ENCODE measurements at regions not wholly inside any gene's neighbourhood (a gene's known extent, or its start where the extent isn't known, plus 50 kb on each side); places are given as distances from the start of the nearest gene placed in this dataset.

DNA sequence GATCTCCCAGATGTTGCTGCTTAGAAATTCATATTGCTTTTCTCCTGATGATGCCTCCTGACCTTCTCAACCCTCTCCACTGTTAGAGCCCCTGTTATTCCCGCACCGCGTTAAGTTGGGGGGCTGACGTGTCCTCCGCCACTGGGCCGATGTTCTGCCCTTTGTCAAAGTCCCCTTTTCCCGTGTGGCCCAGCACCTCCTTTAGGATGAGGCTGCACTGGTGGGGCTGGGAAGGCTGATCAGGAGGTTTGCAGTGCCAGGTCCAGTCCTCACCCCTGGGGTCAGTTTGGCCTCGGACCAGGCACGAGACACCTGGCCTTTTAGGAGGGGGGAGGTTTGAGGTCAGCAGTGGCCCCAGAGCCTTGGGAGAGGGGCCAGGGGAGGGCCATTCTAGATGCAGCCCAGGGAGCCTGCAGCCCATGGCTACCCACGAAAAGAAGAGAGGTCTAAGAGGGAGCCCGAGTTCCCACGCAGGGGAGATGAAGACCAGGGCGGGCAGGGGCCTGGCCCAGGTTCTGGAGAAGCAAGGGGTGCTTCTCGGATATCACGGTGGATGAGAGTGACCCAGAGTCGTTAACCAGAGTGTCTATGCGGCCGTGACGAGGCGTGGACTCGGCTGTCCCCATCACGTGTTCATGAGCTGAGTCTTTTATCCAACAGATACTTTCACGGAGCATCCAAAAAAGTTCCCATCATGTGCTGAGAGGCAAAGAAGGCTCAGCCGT, 150.4 kb downstream of the DNAJB6 start:
- Histone ChIP-seq H4K20me1 (ENCODE audit: low read length) (no peaks in the 10 kb centered on the region), H2AFZ (ENCODE audit: low read length) (no peak overlapping the region), H3K27me3 (ENCODE audit: low read length) (no peaks in the 10 kb centered on the region), H3K36me3 (ENCODE audit: low read depth, low read length) (peaks cover 4% of the 10 kb centered on the region; the same call in 1 of the 2 replicates), H3K79me2 (ENCODE audit: low read length) (no peaks in the 10 kb centered on the region), H3K4me1 (ENCODE audit: insufficient read depth, low read length) (peaks cover 20% of the 10 kb centered on the region), H3K9me3 (ENCODE audit: low read length) (peaks cover 6% of the 10 kb centered on the region), H3K4me3 (ENCODE audit: low read length) (no peak overlapping the region), H3K9ac (ENCODE audit: low read length) (no peak overlapping the region), H3K9me2 (replicated peaks; ENCODE audit: low read length) (no peaks in the 10 kb centered on the region), H3F3A (ENCODE audit: low read length, unreplicated experiment) (peaks cover 9% of the 10 kb centered on the region), H3K27ac (ENCODE audit: low read length) (peak overlapping the region; percentile 64; the same call in 1 of the 2 replicates), H3K4me2 (ENCODE audit: low read length) (no peak overlapping the region)
- BruUV-seq (replicated peaks) = no TSS peak
- DNase-seq = no peak
- ChIA-PET POLR2A (ENCODE audit: unreplicated experiment) (no interaction called here), CTCF (no interaction called here)
- TF ChIP-seq, protein P1, sequence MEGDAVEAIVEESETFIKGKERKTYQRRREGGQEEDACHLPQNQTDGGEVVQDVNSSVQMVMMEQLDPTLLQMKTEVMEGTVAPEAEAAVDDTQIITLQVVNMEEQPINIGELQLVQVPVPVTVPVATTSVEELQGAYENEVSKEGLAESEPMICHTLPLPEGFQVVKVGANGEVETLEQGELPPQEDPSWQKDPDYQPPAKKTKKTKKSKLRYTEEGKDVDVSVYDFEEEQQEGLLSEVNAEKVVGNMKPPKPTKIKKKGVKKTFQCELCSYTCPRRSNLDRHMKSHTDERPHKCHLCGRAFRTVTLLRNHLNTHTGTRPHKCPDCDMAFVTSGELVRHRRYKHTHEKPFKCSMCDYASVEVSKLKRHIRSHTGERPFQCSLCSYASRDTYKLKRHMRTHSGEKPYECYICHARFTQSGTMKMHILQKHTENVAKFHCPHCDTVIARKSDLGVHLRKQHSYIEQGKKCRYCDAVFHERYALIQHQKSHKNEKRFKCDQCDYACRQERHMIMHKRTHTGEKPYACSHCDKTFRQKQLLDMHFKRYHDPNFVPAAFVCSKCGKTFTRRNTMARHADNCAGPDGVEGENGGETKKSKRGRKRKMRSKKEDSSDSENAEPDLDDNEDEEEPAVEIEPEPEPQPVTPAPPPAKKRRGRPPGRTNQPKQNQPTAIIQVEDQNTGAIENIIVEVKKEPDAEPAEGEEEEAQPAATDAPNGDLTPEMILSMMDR (conservative IDR thresholded peaks at IDR 0.05; ENCODE audit: low read depth, low read length) = no peak
- TF ChIP-seq EZH2phosphoT487 (IDR thresholded peaks at IDR 0.05; ENCODE audit: borderline replicate concordance, low read length) (no peak), EZH2 (IDR thresholded peaks at IDR 0.05; ENCODE audit: low read length, unreplicated experiment) (no peak)
- ATAC-seq = no peak
- intact Hi-C loops (cut with micrococcal nuclease) = no loop called here

DNA sequence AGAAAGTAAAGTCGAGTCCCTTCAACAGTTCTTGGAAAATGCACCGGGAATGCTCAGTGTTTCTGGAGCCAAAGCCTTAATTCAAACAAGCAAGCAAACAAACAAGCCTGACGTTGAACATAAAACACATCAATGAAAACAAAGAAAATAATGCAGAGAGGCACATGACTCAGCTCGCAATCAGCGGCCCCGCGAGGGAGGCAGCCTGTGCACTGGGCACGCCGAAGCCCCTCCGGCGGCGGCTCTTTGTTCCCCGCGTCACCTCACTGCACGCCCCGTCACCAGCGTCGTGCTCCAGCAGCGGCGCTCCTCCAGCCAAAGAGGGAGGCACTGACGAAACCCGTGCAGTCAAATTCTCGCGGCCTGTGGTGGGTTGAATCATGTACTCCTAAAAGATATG, 151.5 kb downstream of the DNAJB6 start:
- Histone ChIP-seq H3K9me3 (ENCODE audit: low read length) (peaks cover 6% of the 10 kb centered on the region), H4K20me1 (ENCODE audit: low read length) (no peaks in the 10 kb centered on the region), H3K4me2 (ENCODE audit: low read length) (peak overlapping the region; percentile 54), H3K27me3 (ENCODE audit: low read length) (no peaks in the 10 kb centered on the region), H3K4me1 (ENCODE audit: insufficient read depth, low read length) (peaks cover 20% of the 10 kb centered on the region), H3F3A (ENCODE audit: low read length, unreplicated experiment) (peaks cover 9% of the 10 kb centered on the region), H3K79me2 (ENCODE audit: low read length) (no peaks in the 10 kb centered on the region), H3K9ac (ENCODE audit: low read length) (peak overlapping the region; percentile 40), H3K4me3 (ENCODE audit: low read length) (peak overlapping the region; percentile 26; the same call in 1 of the 2 replicates), H3K9me2 (replicated peaks; ENCODE audit: low read length) (no peaks in the 10 kb centered on the region), H3K36me3 (ENCODE audit: low read depth, low read length) (peaks cover 4% of the 10 kb centered on the region; the same call in 1 of the 2 replicates), H2AFZ (ENCODE audit: low read length) (peak overlapping the region; percentile 40), H3K27ac (ENCODE audit: low read length) (peak overlapping the region; percentile 64)
- ChIA-PET POLR2A (ENCODE audit: unreplicated experiment) (no interaction called here), CTCF (no interaction called here)
- intact Hi-C loops (cut with micrococcal nuclease) = no loop called here
- no peak for TF ChIP-seq EZH2 (IDR thresholded peaks at IDR 0.05; ENCODE audit: low read length, unreplicated experiment)
- peak; percentile 69 for TF ChIP-seq EZH2phosphoT487 (IDR thresholded peaks at IDR 0.05; ENCODE audit: borderline replicate concordance, low read length)
- ATAC-seq = peak; percentile 61
- DNase-seq = peak; percentile 69
- no TSS peak for BruUV-seq (replicated peaks)

DNA sequence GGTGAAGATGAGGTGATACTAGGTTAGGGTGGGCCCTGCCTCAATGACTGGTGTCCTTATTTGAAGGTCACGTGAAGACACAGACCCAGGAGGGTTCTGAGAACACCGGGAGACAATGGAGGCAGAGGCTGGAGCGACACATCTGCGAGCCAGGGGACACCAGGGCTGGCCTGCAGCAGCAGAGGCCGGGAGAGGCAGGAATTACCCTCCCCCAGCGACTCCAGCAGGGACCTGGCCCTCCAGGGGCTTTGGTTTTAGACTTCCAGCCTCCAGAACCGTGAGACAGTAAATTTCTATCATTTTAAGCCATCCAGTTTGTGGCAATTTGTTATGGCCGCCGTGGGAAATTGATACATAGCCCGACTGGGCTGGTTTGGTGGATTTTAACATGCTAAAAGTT, 152.2 kb downstream of the DNAJB6 start:
- Histone ChIP-seq H3K9me2 (replicated peaks; ENCODE audit: low read length) (no peaks in the 10 kb centered on the region), H2AFZ (ENCODE audit: low read length) (no peak overlapping the region), H3K9ac (ENCODE audit: low read length) (peak overlapping the region; percentile 44), H3K27me3 (ENCODE audit: low read length) (no peaks in the 10 kb centered on the region), H3K4me1 (ENCODE audit: insufficient read depth, low read length) (peaks cover 20% of the 10 kb centered on the region), H3K9me3 (ENCODE audit: low read length) (peaks cover 6% of the 10 kb centered on the region), H3K27ac (ENCODE audit: low read length) (peak overlapping the region; percentile 56), H3K36me3 (ENCODE audit: low read depth, low read length) (peaks cover 4% of the 10 kb centered on the region; the same call in 1 of the 2 replicates), H3F3A (ENCODE audit: low read length, unreplicated experiment) (peaks cover 9% of the 10 kb centered on the region), H3K4me3 (ENCODE audit: low read length) (no peak overlapping the region), H3K79me2 (ENCODE audit: low read length) (no peaks in the 10 kb centered on the region), H3K4me2 (ENCODE audit: low read length) (0 out of 2 replicates have a peak overlapping the region, but pooled peaks have one; percentile 15), H4K20me1 (ENCODE audit: low read length) (no peaks in the 10 kb centered on the region)
- ChIA-PET POLR2A (ENCODE audit: unreplicated experiment) (no interaction called here), CTCF (interaction anchor here (0.7 kb wide), 1 partner anchor 17 kb away, joined by 9 read pairs; no protein-coding TSS in a partner anchor)
- BruUV-seq (replicated peaks) = no TSS peak
- DNase-seq = no peak
- TF ChIP-seq, protein P1 (conservative IDR thresholded peaks at IDR 0.05; ENCODE audit: low read depth, low read length) = no peak
- no peak for ATAC-seq
- intact Hi-C loops (cut with micrococcal nuclease) = no loop called here
